ENCODE measurements at regions not wholly inside any gene's neighbourhood (a gene's known extent, or its start where the extent isn't known, plus 50 kb on each side); places are given as distances from the start of the nearest gene placed in this dataset.

- no peak for TF ChIP-seq ATF2 (tag by site-specific recombination; IDR thresholded peaks at IDR 0.05; ENCODE audit: low read depth)
- TF ChIP-seq ZNF248 (tag by site-specific recombination; IDR thresholded peaks at IDR 0.05), result no peak
- TF ChIP-seq MEIS1 (CRISPR knock-in tag; IDR thresholded peaks at IDR 0.05; ENCODE audit: borderline replicate concordance), result no peak
- TF ChIP-seq ZNF777 (tag by site-specific recombination; IDR thresholded peaks at IDR 0.05; ENCODE audit: borderline replicate concordance), result no peak
- TF ChIP-seq ZNF747 (tag by site-specific recombination; IDR thresholded peaks at IDR 0.05), result no peak
Observed at GRCh38 chr6:101284131-101284530, 109.4 kb upstream of the GRIK2 start (continued).

- ChIA-PET POLR2A (no interaction called here), CTCF (interaction anchor here (0.5 kb wide), 1 partner anchor 1170 kb away, joined by 4 read pairs; no protein-coding TSS in a partner anchor)
- Histone ChIP-seq H3K4me3 (ENCODE audit: low read depth, low read length) (no peak overlapping the region), H3K4me1 (ENCODE audit: control insufficient read depth, insufficient read depth, low read length) (no peaks in the 10 kb centered on the region), H3K27ac (ENCODE audit: extremely low read depth, low read depth, low read length) (no peak overlapping the region), H3K9me3 (ENCODE audit: control insufficient read depth, insufficient read depth, low read depth, low read length) (no peaks in the 10 kb centered on the region), H3K36me3 (ENCODE audit: control insufficient read depth in 2 of 2, insufficient read depth in 1 of 2, low read length in 2 of 2) (no peaks in the 10 kb centered on the region)
- TF ChIP-seq ZBTB8A (tag by site-specific recombination; IDR thresholded peaks at IDR 0.05) (no peak), KLF7 (tag by site-specific recombination; IDR thresholded peaks at IDR 0.05; ENCODE audit: borderline replicate concordance) (no peak), ZNF133 (tag by site-specific recombination; IDR thresholded peaks at IDR 0.05) (no peak), MYNN (tag by site-specific recombination; IDR thresholded peaks at IDR 0.05; ENCODE audit: borderline replicate concordance) (no peak), ZNF214 (tag by site-specific recombination; IDR thresholded peaks at IDR 0.05; ENCODE audit: borderline replicate concordance) (no peak), GLI2 (tag by site-specific recombination; IDR thresholded peaks at IDR 0.05; ENCODE audit: borderline replicate concordance, low read depth) (no peak), ZNF549 (tag by site-specific recombination; IDR thresholded peaks at IDR 0.05) (no peak), ZNF184 (tag by site-specific recombination; IDR thresholded peaks at IDR 0.05) (no peak), PBX3 (CRISPR knock-in tag; IDR thresholded peaks at IDR 0.05) (no peak)
Observed at GRCh38 chr6:101286146-101286545, 107.4 kb upstream of the GRIK2 start.

- Histone ChIP-seq H3K36me3 (ENCODE audit: control insufficient read depth in 2 of 2, insufficient read depth in 1 of 2, low read length in 2 of 2) (no peaks in the 10 kb centered on the region), H3K4me1 (ENCODE audit: control insufficient read depth, insufficient read depth, low read length) (no peaks in the 10 kb centered on the region), H3K27ac (ENCODE audit: extremely low read depth, low read depth, low read length) (no peak overlapping the region), H3K9me3 (ENCODE audit: control insufficient read depth, insufficient read depth, low read depth, low read length) (no peaks in the 10 kb centered on the region), H3K4me3 (ENCODE audit: low read depth, low read length) (no peak overlapping the region)
- POLR2A ChIA-PET, result no interaction called here
- TF ChIP-seq ZBTB8A (tag by site-specific recombination; IDR thresholded peaks at IDR 0.05) (no peak), AEBP2 (tag by site-specific recombination; IDR thresholded peaks at IDR 0.05; ENCODE audit: borderline replicate concordance) (no peak)
- CTCF ChIA-PET, result interaction anchor here (0.9 kb wide), 1 partner anchor 64 kb away, joined by 4 read pairs; no protein-coding TSS in a partner anchor
Observed at GRCh38 chr6:101290346-101290745, 103.2 kb upstream of the GRIK2 start.

- H3K4me1 ChIP-seq (ENCODE audit: control insufficient read depth, insufficient read depth, low read length), result no peaks in the 10 kb centered on the region
- H3K4me3 ChIP-seq (ENCODE audit: low read depth, low read length), result no peak overlapping the region
- H3K36me3 ChIP-seq (ENCODE audit: control insufficient read depth in 2 of 2, insufficient read depth in 1 of 2, low read length in 2 of 2), result no peaks in the 10 kb centered on the region
- ChIA-PET CTCF (no interaction called here), POLR2A (no interaction called here)
- H3K27ac ChIP-seq (ENCODE audit: extremely low read depth, low read depth, low read length), result no peak overlapping the region
- H3K9me3 ChIP-seq (ENCODE audit: control insufficient read depth, insufficient read depth, low read depth, low read length), result no peaks in the 10 kb centered on the region
- TF ChIP-seq AEBP2 (tag by site-specific recombination; IDR thresholded peaks at IDR 0.05; ENCODE audit: borderline replicate concordance) (no peak), ZSCAN18 (tag by site-specific recombination; IDR thresholded peaks at IDR 0.05) (no peak), ZNF555 (tag by site-specific recombination; conservative IDR thresholded peaks at IDR 0.05) (no peak), ZNF23 (tag by site-specific recombination; IDR thresholded peaks at IDR 0.05; ENCODE audit: borderline replicate concordance) (no peak), ZFP37 (tag by site-specific recombination; IDR thresholded peaks at IDR 0.05) (no peak), ZNF544 (tag by site-specific recombination; IDR thresholded peaks at IDR 0.05) (no peak)
Observed at GRCh38 chr6:101294051-101294638, 99.4 kb upstream of the GRIK2 start.
